Right ventricle myocardium inferior (tissue), 1 donor: ENCODE measurements at regions not wholly inside any gene's neighbourhood (a gene's known extent, or its start where the extent isn't known, plus 50 kb on each side); places are given as distances from the start of the nearest gene placed in this dataset.
"Not testable (repeated sequence)": the region's sequence is repeated elsewhere in the genome, so short reads cannot be mapped to it uniquely, and the experiment has no call there.

Experiments
- ATAC-seq: fragments of 200-7000 bp; cut with Tn5 transposase; one replicate; pipeline ENCODE4 v1.9.1; 2020; ENCODE audit warnings: mild to moderate bottlenecking, moderate library complexity
- DNase-seq: peaks from one replicate; pipeline ENCODE4 v3.0.0; 2021; ENCODE audit errors: missing footprints
- intact Hi-C: fragments of 100-400 bp; cut with DNase I; formaldehyde crosslinking; loops from one replicate; pipeline ENCODE4 v1.11.0; 2022
- donor health status: DM: no; HTN: yes; CAD: no; lungs with severe emphysema.

DNA sequence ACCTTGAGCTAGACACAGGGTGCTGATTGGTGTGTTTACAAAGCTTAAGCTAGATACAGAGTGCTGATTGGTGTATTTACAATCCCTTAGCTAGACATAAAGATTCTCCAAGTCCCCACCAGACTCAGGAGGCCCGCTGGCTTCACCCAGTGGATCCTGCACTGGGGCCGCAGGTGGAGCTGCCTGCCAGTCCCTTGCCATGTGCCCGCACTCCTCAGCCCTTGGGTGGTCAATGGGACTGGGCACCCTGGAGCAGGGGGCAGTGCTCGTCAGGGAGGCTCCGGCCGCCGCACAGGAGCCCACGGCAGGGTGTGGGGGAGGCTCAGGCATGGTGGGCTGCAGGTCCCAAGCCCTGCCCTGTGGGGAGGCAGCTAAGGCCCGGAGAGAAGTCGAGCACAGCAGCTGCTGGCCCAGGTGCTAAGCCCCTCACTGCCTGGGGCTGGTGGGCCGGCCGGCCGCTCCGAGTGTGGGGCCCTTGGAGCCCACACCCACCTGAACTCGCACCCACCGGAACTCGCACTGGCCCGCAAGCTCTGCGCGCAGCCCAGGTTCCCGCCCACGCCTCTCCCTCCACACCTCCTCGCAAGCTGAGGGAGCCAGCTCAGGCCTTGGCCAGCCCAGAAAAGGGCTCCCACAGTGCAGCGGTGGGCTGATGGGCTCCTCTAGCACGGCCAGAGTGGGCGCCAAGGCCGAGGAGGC lies 169.1 kb upstream of the ARSJ start:
- DNase-seq = peak; percentile 52
- ATAC-seq, intact Hi-C loops: not testable (repeated sequence)

DNA sequence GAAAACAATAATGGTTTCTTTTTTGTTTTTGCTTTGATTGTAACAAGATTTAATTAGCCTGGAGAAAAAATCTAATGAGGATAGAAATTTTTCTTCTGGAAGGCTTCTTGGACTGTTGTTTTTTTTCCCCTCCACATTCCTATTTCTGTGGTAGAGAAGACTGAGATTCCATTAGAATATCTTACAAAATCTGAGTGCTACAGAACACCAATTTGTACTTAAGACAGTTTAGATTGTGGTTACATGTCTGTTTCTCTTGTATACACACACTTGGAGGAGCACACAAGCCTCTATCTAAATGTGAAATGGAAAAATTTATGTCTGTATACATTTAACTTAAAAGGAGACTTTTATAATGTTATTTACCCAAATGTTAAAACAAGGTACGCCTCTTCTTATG lies 176.9 kb upstream of the ARSJ start:
- ATAC-seq (no peak), DNase-seq (no peak)
- intact Hi-C loops = no loop called here

DNA sequence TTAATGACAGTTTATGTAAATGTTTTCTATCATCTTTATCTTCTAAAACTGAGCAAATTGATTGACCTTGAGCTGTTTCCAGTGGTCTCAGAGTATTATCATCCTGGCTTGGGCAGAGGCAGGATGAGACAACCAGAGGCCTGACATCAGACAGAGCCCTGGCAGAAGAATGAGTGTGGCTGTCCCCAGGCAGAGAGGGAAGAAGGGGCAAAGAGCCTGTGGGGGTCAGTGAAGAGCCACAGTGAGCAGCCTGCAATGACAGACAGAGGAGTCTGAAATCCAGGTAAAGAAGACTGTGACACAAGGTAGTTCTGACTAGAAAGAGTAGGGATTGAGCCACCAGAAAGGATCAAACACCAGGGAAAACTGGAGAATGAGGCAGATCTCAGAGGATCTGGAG lies 182.4 kb upstream of the ARSJ start:
- intact Hi-C loops = no loop called here
- no peak for ATAC-seq

DNA sequence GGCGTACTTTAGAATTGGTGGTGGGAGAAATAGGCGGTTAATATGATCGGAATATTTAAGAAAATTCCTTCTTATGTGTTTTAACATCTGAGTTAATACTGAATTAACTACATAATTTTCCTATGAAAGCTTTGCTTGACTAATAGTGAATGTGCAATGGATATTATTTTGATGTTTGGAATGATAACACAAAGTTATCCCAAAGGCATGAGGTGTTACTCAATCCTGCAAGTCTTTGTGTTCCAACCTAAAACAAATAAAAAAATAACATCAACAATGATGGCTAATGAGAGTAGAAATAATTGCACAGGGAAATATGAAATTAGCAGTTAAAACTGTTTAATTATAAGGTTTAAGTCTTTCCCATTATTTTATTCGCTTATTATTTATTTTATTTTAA lies 183.6 kb upstream of the ARSJ start:
- DNase-seq = no peak
- intact Hi-C loops = no loop called here
- ATAC-seq = no peak

More for the DNA sequence above, 182.4 kb upstream of the ARSJ start:
- no peak for DNase-seq

DNA sequence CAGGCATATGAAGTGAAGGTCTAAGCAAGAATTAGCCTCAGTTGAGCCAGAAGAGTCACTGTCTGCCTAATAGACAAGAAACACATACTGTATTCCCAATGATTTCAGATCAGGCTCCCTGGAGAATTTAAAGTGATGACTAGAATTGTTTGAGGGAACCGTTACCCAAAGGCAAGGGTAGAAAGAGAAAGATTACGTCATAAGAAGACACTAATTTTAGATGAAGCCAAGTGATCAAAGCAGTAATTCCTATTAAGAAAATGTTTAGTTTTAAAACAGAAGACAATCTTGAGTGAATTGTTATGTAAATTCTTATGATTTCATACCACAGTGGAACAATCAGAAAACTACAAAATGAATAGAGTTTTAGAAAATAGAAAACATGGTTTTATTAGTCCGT lies 194.5 kb upstream of the ARSJ start:
- intact Hi-C loops = no loop called here
- ATAC-seq (no peak), DNase-seq (no peak)

DNA sequence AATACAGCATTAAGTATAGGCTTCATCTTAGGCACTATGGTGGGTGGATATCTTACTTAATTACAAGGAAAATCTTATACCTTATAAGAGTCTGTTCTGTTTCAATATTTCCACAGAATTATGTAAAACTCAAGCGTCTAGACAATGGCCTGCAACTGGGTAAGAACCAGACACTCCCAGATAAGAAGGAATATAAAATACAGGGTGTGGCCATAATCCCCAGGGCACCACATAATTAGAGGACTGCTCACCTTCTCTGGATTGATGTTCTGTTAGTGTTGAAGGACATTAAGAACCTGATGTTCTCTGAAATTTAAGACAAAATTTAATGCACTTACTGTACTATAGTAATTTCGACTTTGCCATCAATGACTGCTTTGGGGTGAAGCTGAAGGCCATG lies 198.2 kb upstream of the ARSJ start:
- DNase-seq (no peak), ATAC-seq (no peak)
- intact Hi-C loops = no loop called here

DNA sequence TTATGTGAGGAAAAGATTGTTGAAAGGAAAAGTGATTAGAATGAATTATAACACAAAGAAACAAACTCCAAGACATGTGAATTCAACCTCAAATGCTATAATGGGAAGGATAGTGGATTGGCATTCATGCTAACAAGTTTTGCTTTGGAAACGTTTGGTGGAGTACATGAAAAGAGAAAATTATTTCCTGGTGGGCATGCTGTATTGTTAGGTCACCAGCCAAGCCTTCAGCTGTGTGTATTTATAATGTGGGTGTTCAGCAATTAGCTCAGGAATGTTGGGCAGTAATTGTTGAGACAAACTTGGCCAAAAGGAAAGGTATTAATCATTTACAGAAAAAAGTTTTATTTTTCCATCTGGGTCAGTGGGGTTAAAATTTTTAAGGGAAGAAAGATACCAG lies 198.9 kb upstream of the ARSJ start:
- DNase-seq = no peak
- ATAC-seq = no peak
- intact Hi-C loops = no loop called here

DNA sequence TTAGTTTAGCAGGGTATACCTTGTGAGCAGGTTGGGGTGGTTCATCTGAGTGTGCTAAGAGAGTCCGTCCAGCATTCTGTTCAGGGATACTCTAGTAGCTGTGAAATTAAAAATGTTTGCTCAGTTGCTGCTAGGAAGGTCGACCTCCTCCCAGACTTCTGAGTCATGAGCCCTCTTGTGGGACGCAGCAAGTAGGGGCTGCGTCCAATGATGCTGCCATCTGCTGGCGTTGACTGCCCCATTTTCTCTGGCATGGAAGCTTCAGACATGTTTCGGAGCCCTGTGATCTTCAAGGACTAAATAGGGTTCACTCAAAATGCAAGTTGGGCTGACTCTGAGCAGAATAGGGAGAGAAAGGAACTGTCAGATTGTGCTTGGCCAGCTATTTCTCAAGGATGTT lies 201.0 kb upstream of the ARSJ start:
- intact Hi-C loops = no loop called here
- ATAC-seq (no peak), DNase-seq (no peak)

DNA sequence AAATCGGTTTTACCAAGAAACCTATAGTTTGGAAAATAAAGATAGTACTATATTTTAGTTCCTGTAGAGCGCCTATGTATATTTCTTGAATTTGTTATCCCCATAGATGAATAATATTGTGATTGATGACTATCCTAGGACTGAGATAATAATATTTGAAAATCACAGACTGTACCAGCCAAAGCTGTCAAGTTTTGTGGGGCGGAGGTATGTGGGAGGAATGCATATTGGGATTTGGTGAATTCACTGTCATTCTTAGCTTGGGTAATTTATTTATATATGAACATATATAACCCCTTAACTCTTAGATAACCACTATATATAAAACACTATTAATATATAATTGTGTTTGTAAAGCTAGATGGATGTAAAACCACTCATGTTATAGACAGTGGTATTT lies 205.5 kb upstream of the ARSJ start:
- ATAC-seq = no peak
- DNase-seq = no peak
- intact Hi-C loops = no loop called here

DNA sequence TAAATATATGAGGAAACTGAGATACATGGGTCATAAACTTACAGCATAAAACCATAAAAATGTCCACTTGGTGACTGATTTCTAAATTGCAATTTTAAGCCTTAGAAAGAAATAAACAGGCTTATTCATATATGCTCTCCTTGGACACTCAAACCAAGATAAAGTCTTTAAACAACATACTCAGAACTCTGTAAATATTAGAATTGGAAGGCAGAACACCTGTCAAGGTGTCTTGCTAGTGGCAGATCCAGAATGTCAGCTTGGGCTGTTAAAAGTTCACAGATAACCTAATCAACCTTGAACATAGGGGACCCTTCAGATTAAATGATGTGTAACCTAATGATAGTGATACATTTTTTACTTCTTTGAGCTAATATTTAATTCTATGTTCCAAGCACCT lies 208.1 kb upstream of the ARSJ start:
- intact Hi-C loops = no loop called here
- DNase-seq (no peak), ATAC-seq (no peak)

DNA sequence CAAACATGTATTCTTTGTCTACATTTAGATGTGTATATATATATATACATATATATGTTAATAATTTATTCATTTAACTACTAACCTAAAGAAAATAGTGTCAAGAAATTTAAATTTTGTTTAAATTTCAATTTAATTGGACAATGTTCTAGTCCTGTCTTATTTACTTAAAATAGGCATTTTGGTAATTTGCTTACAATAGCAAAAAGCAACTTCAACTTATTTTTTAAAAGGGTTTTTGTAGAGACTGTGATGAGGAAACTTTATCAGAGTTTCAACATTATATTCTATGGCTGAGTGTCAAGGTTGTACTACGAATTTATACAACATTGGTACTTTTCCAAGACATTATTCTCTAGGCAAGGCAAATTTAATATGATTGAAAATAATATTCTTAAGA lies 212.0 kb upstream of the ARSJ start:
- intact Hi-C loops = no loop called here
- ATAC-seq (no peak), DNase-seq (no peak)

DNA sequence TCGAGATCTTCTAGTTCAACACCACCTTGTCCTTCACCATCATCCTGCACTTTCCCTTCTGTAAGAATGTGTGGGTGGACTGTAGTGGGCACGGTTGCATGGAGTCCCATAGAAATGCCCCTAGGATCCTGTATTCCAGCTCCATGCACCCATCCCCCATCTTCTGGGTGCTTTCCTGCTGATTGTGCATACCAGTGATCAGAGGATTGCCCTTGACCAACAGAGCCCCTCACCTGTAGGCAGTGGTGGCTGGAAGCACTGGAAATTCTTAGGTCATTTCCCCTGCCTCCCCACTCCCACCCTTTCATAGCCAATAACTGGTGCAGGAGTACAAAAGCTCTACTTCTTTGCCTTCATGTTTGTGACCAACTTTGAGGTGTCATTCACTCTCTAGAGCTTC lies 213.4 kb upstream of the ARSJ start:
- intact Hi-C loops = no loop called here
- ATAC-seq (no peak), DNase-seq (no peak)

DNA sequence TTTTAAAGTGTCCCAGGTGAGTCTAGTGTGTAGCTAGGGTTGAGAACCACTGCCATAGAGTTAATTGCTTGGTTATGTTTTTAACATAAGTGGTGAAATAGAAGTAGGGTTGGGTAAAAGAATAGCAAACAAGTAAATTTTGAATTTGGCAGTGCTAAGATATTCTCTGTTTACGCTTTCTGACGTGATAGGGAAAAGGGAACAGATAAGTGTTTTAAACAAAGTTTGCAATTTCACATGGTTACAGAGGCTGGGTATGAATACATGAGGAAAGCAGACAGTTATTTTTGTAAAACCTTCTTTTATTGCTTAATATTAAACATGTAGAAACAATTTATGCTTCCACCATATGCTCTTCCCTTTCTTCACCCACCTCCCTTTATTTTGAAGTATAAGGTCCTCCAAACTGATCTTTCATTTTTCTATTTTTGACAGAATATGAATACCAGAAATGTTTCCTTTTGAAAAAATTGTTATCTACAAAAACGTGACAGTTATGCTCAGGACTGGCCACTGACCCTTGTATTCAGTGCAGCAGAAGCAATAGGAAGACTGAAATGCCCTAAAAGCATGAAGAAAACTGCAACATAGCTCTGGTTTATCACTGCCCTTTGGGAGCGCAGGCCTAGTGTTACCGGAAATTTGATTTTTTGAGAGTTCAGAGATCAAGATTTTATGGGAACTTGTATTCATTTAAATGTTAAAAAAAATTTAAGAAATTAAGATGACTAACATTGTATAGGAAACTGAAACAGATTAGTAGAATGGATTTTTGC lies 214.4 kb upstream of the ARSJ start:
- ATAC-seq (no peak), DNase-seq (no peak)
- intact Hi-C loops = no loop called here

DNA sequence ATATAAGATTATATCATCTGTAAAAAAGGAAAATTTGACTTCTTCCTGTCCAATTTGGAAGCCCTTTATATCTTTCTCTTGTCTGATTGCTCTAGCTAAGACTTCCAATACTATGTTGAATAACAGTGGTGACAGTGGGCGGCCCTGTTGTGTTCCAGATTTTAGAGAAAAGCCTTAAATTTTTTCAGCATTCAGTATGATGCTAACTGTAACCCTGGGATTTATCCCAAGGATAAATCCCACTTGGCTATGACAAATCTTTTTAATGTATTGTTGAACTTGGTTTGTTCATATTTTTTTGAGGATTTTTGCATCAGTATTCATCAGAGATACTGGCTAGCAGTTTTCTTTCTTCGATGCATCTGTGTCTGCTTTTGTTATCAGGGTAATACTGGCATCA lies 217.2 kb upstream of the ARSJ start:
- DNase-seq (no peak), ATAC-seq (no peak)
- intact Hi-C loops = no loop called here

DNA sequence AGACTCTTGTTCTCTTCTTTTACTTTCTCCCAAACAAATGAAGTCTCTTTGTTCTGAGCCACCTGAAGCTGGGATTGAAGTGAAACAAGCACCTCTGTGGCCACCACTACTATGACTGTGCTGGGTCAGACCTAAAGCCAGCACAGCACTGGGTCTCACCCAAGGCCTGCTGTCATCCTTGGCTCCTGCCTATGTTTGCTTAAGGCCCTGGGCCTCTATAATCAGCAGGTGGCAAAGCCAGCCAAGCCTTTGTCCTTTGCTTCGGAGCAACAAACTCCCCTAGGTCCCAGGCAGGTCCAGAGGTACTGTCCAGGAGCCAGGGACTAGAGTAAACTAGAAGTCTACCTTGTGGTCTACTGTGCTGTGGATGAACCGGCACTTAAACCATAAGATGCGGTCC lies 220.6 kb upstream of the ARSJ start:
- ATAC-seq (no peak), DNase-seq (no peak)
- intact Hi-C loops = no loop called here

DNA sequence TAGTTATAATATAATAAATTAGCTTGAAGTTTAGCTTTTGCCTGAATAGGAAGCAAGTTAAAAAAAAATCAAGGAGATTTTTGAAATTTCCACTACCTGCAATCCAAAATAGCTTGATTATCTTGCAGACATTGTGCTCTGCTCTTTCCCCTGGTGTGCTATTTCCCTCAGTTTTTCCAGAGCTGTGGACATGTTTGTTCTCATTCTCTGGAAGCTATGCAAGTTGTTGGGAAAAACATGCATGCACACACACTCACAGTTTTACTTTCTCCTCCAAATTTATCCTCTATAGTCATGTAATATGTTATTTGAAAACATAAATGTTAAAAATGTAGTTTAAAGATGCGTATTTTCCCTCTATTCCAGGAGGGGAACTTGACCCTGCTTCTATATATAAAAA lies 225.8 kb upstream of the ARSJ start:
- intact Hi-C loops = no loop called here
- ATAC-seq (no peak), DNase-seq (no peak)

DNA sequence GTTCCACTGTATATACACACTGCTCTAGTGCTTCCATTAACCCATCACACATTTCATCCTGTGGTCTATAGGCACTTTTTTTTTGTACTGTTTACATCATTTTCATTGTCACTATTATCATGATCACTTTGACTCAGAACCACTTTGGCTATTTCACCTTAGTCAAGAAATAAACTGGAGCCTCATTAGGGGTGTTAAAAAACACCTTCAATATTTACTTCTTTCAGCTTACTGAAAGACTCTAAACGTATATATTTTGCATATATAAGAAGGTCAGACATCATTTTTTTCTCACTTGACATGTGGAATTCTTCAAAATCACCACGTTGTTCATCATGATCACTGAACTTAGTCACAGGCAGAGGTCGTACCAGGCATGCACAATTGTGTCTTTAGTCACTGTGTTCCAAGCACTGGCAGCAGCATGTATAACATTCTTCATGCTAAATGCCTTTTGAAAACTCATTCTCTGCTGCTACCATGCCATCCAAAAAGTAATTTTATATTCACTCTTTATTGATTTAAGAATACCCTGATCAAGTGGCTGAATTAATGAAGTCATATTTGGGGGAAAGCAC lies 229.2 kb upstream of the ARSJ start:
- intact Hi-C loops = no loop called here
- no peak for ATAC-seq
- no peak for DNase-seq

DNA sequence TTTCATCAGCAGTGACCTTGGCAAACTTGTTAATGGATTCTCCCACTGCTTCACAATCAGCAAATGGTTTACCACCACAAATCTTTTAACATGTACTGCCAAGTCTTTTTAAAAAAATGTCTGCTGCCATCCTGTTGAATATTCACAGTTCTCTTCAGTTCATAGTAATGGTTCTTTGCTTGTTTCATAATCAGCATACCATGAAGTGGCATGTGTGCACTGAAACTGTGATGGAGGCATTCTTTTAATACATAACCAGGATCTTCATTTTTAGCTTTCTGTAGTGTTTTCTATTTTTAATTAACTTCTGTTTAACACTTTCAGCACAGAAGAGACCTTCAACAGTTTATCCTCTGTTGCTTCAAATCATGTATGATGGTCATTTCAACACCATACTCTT lies 230.1 kb upstream of the ARSJ start:
- no peak for DNase-seq
- no peak for ATAC-seq
- intact Hi-C loops = no loop called here

DNA sequence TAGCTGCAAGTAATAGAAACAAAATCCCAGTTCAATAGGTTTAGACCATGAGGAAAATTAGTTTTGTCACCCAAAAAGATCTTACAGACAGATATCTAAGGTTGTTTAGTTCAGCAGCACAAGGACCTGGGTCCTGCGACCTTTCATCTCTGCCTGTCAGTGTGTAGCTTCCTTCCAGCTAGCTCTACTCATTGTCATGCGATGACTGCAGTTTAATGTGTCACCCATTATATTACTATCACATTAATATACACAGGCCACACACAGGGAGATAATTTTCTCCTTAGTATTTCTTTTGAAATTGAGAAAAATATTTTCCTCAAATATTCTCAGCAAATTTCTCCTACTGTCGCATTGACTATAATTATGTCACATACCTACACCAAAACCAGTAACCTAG lies 232.1 kb upstream of the ARSJ start:
- ATAC-seq (no peak), DNase-seq (no peak)
- intact Hi-C loops = no loop called here

DNA sequence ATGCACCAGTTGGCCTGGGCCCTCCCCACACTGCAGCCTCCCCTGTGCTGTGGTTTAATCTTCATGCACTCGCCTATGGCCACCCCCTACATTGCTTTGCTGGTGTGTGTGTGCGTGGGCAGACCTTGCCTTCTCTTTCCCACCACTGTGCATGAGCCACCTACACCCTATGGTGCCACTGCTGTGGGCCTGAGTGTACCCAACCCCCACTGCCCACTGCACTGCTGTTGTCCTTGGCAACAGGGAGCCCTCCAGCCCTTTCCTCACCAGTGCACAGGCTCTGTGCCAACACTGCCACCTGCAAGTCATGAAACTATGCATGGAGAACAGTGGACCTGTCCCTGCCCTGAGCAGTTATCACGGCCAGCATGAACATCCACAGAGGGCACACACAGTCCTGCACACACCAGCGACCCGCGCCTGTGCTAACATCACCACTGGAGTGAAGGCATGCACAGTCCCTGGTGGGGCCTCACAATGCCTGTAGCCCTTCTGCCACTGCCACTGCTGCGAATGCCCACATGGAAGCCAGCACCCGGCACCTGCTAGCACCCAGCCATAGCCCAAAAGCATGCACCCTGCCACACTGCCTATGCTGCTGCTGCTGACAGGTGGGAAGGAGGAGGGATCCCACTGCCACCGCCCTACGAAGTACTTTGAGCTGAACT lies 237.8 kb upstream of the ARSJ start:
- ATAC-seq = no peak
- intact Hi-C loops = no loop called here
- DNase-seq = no peak
